NCI-H146 (cell line): ENCODE measurements at regions not wholly inside any gene's neighbourhood (a gene's known extent, or its start where the extent isn't known, plus 50 kb on each side); places are given as distances from the start of the nearest gene placed in this dataset.
A peak's percentile ranks its signal among the peaks of the same experiment; 100 is the strongest.

Experiments
- DNase-seq: peaks from one replicate; lab custom pipeline; 2025; lab: John Stamatoyannopoulos, UW

DNA sequence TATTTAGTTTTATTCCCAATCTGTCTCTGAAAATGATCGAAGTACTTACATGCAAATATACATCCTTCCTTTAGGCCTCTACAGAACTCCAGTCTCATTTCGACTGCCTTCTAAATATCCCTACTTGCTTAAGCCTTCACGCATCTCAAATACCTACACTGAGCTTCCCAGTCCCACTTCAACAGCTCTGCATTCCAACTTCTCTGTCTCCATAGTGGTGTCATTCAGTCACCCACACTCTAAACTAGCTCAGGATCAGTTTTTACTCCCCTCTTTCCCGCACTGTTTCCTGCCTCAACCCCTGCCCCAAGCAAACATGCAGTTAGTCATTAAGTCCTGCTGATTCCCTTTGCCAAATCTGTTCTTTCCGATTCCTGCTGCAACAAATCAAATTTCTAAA, 91.8 kb upstream of the PREP start:
- DNase-seq = no peak

DNA sequence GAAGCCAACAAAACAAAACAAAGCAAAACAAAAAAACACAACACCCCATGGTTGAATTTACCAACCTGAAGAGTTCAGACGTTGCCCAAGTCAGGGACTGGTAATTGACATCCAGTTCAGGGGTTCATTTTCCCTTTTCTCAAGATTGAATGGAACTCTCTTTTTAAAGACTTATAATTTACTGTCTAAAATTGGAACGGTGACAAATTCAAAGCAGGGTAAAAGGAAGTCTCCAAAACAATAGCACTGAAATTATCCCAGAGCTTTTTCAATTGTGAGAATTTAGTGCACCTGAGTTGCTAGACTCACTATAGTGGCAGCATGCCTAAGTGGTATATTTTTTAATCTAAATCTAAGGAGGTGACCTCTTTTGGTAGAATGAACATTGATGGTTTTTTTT, 90.9 kb upstream of the PREP start:
- DNase-seq = no peak

DNA sequence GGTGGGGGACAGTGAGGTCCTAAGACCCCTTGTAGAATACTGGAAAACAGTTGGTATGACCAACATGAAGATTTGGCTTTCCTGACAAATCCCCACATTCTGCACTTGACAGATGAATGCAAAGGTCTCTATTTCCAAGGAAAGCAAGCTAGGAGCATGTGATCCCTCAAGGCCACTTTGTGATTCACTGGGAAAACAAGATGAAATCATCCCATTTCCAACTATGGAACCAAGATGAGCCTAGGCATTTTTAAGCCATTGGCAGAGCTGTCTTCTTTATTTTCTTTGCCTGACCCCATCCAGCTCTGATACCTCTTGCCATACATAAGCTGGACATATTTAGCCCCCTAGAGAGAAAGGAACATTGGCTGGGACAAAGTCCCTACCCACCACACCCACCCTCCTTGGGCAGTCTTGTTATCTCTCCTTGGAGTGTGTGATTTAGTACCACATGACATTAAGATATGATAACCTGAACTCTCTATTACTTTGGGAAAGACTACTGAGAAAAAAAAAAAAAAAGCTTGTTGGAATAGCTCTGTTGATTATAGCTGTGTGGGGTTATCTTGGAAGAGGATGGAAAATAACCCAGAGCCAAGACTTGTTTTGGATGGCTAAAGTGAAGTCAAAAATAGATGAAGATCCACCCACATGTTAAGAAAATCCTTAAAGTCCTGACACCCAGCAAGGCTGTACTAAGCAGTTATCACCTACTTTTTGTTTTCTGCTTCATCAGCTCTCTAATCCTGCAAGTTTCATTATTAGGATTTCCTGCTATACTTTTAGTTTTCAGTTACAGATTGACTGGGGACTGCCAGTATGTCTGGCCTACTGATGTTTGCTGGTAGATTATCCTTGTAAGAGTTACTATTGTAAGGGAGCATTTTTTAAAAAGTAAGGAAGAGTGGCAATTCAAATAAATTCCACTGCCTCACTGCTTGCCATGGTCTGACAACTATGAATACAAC, 90.1 kb upstream of the PREP start:
- no peak for DNase-seq

DNA sequence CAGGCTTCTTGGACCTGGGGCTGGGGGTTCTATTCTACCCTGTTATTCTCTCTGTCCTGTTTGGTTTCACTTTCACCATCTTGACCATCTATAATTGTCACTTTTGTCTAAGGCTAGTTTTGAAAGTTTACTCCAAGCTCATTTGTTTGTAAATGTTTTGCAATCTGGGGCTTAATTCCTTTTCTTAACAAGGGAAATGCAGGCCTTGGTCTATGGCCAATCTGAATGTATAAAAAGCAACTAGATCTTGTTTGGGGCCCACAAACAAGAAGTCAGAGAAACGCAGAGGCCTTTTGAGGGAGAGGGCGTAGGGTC, 86.3 kb upstream of the PREP start:
- no peak for DNase-seq

DNA sequence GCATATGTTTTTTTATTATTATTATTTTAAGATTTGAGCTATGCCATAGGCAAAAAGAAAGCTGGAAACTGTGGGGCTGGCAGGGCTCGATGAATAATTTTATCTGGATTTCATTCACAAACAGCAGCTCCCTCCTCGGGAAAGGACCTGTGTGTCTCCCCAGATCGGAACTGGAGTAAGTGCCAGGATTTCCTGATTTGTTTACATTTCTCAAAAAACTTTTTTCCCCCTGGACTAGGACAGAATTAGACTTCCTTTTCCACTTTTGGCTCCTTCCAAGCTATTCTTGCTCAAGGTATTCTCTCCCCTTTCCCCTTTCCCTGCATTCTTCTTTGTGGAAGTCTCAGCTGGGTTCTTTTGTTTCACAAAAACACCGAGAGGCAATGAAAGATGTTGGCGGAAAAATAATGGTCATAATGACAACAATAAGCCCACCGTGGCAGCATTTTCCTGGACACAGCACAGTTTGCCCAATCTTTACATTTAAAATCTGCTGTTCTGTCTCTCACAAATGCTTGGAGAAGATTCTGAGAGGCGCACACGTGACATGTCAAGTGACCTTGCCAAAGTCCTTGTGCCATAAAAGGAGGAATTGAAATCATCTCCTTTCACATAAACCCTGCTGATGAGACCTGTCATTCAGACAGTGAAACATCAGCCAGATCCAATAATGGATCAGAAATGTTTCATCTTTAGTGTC, 85.8 kb upstream of the PREP start:
- no peak for DNase-seq

DNA sequence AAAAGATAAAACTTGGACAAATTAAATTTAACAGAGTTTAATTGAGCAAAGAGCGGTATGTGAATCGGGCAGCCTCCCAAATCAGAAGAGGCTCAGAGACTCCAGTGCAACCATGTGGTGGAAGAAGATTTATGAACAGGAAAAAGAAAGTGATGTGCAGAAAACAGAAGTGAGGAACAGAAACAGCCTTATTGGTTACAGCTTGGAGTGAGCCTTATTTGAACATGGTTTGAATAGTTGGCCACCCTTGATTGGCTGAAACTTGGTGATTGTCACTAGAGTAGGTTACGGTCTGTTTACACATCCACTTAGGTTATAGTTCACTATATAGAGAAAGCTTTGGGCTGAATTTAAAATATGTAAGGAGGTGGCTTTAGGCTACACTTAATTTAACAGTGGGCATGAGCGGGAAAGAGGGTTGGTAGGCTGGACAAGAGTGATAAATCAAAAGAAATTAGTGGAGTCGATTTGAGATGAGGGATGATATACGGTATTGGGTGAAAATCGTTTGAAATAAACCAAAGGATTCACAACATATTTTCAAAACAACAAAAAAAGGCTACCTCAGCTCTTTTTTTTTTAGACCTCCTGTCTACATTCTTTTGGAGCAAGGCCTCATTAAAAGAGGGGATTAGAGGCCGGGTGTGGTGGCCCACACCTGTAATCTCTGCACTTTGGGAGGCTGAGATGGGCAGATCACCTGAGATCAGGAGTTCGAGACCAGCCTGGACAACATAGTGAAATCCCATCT, 84.3 kb upstream of the PREP start:
- no peak for DNase-seq

DNA sequence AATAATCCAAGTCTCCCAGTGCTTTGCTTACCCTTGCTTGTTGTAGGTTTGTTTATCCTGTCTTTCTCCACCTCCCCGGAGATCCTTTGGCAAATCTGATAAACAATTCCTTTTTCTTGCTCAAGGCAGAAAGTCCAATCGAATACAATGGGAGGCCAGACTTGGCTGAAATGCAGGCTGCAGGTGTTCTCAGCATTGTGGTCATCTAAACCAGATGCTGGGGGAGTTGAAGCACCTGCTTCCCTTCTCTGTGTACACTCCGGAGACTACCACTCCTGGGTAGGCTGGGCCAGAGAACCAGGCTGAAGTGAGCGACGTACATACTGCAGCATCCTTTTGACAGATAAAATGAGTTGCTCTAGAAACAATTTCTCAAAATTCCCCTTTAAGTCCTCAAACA, 82.6 kb upstream of the PREP start:
- DNase-seq = peak; percentile 58

DNA sequence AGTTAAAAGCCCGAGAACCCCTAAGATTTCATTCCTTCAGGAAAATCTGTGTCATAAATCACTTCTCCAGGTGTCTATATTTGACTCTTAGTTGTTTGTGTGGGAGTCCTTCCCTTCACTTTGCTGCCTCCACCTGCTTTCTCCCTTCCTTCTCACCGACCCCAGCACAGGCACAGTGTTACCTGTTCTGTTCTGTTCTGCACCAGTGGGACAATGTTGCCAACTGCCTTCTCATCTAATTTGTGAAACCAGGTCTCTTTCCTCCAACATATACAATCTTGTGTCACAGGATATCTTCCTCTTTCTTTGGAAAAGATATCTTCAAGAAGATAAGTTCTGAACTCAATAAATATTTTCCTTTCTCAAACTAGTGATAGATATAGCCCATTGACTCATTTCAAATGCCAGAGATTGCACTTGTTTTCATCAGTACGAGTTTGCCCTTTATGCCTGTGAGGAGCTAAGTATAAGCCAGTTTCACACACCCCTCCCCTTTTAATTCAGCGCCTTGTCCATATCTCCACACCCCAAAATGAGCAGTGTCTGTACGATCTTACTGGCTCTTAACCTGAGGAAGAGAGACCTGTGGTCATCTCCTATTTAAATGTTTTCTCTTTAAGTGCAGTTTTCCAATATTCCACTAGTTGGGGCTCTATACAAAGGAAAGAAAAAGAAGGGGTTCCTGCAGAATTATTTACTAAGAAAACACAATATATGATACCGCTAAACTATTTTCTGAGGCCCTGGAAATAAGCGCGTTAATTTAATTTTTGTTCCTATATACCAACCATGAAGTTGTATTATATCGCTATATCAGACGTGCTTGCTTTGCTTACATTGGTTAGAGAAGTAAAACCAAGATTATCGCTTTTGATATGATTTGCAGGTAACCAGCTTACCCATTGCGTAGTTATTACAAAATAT, 81.6 kb upstream of the PREP start:
- DNase-seq = peak; percentile 5

DNA sequence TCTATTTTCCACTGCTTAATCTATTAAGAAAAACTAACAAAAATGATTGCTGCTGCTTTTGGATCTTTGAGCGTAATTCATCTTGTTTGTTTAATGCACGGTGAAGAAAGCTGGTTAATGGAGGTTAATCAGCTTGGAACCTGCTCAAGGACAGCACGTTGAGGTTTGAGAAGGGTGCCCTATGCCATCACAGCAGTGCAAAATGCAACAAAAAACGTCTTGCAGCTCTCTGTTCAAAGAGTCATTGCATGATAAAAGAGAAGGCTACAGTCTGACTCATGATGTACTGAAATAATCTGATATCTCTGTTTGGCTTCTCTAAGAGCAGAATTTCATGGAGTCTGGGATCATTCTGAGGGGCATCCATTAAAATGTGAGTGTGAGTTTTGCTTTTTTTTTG, 80.6 kb upstream of the PREP start:
- no peak for DNase-seq

DNA sequence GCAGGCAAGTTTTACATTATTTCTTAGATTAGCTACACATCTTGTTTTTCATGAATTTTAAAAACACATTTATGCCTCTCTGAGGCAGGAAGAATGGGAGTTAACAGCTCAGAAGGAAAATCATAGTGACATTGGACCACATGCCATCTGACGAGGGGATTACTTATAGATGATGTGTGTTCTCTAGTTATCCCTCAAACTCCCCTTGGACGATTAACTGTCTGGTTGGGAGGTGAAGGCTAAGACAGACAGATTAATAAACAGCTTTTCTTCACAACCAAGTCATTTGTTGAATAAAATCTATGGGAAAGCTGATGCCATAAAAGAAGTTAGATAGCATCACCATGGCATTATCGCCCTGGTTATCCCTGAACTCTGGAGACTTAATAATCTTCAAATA, 80.0 kb upstream of the PREP start:
- no peak for DNase-seq

DNA sequence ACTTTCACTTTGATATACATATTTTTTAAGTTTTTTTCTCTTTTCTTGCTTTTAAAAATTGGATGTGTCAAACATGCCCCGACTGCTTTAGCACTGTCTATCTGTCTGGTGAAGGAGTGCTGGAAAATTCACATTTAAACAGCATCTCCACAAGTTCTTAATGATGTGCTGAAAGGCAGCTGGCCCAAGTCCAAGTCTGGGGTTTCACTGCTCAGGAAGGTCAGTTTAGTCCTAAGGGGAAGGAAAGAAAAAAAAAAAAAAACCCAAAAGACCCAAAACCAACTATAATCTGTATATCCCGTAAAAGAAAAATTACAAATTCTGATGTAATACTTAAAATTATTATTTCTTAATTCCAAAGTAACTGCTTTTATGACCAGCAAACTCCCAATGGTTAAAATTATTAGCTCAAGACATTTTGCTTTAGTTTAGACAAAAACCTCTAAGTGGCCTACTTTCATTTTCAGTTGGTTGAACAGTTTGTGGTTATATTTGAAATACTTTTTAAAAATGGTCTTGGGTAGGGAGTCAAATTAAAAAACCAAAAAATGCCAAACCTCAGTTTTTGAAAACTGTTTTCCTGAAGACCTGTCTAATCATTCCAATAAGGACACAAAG, 79.5 kb upstream of the PREP start:
- DNase-seq = no peak

DNA sequence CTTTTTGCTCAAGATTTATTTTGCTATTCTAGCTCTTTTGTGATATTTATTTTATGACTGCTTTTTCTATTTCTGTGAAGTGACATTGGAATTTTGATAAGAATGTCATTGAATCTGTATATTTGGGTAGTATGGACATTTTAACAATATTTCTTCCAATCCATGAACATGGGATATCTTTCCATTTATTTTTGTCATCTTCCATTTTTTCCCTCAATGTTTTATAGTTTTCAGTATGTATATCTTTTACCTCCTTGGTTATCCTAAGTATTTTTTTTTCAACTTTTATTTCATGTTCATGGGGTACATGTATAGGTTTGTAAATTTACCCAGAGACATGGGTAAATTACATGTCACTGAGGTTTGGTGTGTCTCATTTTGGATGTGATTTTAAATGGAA, 74.1 kb upstream of the PREP start:
- DNase-seq = no peak

DNA sequence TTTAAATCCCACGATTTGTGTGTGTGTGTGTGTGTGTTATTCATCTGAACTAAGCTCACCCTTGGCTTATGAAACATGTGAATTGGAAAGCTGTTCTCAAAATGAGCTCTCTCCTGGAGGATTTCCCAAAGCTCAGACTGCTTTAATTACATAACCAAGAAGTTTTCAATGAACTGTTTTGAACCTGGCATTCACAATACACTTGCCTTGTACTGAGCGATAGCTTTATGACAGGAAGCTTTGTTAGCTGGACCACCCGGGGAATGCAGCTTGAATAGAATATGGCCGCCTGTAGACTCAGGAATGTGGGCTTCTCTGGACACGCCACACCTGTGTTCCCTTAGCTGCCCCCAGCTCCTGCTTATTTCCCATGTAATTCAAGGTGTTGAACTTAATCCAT, 71.4 kb upstream of the PREP start:
- DNase-seq = no peak

DNA sequence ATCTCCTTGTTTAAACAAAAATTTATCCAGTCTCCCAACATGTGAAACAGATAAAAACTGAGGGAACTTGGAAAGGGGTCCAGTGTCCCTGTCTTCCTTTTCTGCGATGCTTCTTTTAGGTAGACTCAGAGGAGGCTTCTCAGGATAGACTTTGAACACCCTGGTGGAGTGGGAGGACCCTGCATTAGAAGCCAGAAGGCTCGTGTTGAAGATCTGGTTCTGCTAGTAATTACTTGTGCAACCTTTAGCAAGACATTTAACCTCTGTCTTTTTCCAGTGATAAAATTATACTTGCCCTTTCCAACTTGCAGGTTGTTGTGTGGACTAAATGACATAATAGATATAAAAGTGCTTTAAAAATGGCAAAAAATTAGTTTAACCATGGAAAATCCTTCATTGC, 67.1 kb upstream of the PREP start:
- no peak for DNase-seq

DNA sequence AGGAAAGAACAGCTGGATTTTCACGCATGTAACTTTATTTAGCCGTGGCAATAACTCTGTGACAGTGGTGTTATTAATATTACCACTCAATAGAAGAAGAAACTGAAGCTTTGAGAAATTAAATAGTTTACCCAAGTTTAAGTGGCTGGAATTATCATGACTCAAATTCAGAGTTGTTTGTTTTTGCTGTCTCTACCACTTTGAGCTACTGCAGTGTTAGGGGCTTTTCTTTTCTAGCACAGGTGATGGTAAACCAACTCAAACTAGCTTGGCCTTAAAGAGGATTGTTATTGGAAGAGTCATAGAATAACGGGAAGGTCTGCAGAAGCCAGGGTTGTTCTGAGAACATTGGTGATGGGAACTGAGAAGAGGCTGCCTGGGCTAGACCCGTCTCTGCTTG, 66.0 kb upstream of the PREP start:
- DNase-seq = no peak

DNA sequence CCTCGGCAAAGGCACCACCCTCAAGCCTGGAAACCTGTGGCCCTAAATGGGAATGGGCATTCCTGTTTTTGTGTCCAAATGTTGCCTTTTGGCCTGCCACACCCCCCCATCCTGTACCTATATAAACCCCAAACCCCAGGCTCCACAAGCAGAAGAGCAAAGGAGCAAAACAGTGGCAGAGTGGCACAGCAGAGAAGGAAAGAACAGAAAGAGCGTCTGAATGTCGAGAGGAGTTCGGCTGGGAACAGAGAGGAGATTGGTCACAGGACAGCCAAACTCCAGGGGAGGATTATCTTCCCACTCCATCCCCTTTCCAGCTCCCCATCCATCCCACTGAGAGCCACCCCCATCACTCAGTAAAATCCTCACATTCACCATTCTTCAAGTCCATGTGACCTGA, 58.0 kb upstream of the PREP start:
- no peak for DNase-seq

DNA sequence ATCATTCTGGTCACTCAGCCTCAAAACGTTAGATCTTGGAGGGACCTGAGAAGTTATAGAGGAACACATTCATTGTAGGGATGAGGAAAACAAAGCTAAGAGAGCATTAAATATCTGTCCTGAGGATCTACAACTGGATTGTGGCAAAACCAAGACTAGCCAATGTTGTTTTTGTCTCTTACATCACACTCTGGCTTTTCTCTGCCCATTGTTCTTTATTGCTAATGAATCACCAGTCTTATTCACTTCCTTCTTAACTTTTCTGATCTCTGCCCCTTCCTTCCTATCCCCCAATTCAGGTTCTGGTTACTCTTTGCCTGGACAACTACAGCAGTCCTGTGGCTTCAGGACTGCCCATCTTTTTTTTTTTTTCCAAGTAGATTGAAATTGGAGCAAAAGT, 57.0 kb upstream of the PREP start:
- no peak for DNase-seq

DNA sequence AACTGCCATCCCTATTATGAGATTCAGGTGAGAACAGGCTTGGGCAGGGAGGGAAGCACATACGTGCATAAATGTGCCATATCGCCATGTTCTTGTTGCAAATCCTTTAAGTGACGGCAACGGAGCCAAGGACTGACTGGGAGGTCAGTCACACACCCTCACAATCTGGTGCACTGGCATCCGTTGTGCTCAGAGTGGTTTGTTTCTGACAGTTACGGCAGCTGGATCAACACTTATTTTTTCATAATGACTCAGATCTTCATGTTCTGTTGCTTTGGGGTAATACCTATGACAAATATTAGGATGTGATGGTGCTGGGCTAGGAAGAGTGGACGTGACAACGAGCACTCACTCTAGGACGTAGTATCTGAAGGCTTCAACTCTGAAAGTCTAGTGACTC, 56.2 kb upstream of the PREP start:
- DNase-seq = no peak

DNA sequence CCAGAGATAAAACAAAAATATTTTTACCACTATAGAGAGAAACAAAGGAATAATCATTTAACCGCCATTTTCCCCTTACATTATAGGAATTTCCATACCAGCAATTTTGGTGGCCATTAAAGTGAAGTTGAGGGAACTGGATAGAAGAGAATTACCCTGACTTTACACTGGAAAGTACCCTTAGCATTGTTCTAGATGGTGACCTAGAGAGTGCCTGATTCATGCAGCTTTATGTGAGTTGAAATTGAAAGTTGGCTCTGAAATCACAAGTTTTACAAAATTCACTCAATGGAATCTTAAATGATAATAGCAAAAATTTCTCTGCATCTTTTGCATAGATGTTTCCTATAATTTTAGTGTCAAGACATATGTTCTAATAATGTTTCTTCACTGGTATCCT, 55.7 kb upstream of the PREP start:
- DNase-seq = no peak

DNA sequence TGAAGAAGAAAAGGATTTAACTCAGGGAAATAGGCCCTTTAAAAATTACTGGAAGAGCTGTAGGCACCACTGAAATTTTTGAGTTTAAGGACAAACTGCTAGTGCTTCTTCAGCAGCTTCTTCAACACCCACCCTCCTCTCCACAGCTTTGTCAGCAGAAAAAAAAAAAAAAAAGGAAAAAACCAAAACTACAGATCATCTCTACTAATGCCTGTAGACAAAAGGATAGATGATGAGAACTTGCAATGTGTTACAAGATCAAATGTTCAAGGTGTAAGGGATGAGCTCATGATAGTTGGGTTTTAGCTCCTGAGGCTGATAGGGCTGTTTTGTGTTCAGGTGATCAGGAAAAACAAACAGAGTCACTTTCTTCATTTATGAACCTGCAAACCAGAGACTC, 55.2 kb upstream of the PREP start:
- DNase-seq = no peak

DNA sequence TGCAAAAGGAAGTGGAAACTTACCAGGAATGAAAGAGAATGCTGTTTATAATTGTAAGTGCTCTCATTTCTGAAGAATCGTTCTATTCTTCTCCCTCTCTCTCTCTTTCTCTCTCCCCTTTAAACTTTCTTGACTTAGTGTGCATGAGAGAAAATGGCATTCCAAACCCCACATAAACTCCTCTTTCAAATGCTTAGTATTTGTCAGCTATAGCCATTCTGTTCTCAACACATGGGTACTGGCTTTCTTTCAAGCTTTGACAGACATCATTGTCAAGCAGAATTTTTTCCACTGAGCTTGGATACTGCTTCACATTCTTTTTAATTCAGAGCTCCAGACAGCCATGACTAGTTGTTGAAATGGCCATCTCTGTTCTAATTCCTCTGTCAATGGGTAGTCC, 51.1 kb upstream of the PREP start:
- DNase-seq = no peak
